ENCODE measurements at regions not wholly inside any gene's neighbourhood (a gene's known extent, or its start where the extent isn't known, plus 50 kb on each side); places are given as distances from the start of the nearest gene placed in this dataset.

DNA sequence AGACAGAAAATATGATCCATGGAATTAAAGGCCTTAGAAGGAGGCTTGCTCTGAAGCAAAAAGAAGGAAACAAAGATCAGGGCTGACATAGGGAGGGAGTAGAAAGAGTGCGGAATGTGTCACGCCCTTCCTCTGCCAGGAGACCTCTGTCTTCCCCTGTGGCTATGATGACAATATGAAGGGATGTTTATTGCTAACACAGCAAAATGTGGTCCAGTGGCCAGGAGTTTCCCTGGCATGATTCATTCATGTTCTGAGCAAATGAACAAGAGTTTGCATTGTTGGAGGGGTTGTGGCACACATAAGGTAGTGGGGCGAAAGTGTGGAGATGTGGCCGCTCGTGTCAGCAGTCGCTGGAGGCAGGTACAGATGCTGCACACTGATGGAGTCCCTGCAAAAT lies 169.4 kb downstream of the SHQ1 start:
- H3K9me3 ChIP-seq (ENCODE audit: control insufficient read depth, low read depth, low read length): no peaks in the 10 kb centered on the region
- no peak overlapping the region for H3K4me3 ChIP-seq (ENCODE audit: low read length)
- peaks cover 13% of the 10 kb centered on the region for H3K4me1 ChIP-seq (ENCODE audit: control insufficient read depth, insufficient read depth, low read length)
- H3K27me3 ChIP-seq (ENCODE audit: control insufficient read depth, insufficient read depth, low read length): no peaks in the 10 kb centered on the region
- WGBS (ENCODE audit: insufficient coverage, low lambda C conversion rate): no CpG with 5 or more reads among the region's 6 CpGs
- peak overlapping the region; percentile 26 for H3K27ac ChIP-seq (ENCODE audit: low read length)
- H3K36me3 ChIP-seq (ENCODE audit: control insufficient read depth, insufficient read depth, low read length): no peaks in the 10 kb centered on the region
- peak; percentile 42 to 72 for DNase-seq

DNA sequence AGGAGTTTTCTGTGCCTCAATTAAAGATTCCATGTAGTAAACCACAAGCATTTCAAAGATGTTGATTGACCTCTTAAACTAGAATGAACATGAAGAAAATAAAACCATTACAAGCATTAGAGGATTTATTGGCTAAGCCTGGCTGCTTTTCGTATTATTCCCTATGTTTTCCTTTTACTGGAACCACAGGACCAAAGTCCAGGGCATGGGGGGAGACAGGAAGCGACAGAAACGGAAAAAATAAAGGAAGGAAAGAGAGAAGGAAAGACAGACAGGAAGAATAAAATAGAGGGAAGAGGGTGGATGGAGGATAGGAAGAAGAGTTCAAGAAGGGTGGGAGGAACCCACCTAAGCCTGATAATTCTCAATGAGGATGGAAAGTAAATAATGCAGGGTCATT lies 169.9 kb downstream of the SHQ1 start:
- Histone ChIP-seq H3K27ac (ENCODE audit: low read length) (peak overlapping the region; percentile 26), H3K4me1 (ENCODE audit: control insufficient read depth, insufficient read depth, low read length) (peaks cover 9% of the 10 kb centered on the region), H3K36me3 (ENCODE audit: control insufficient read depth, insufficient read depth, low read length) (no peaks in the 10 kb centered on the region), H3K27me3 (ENCODE audit: control insufficient read depth, insufficient read depth, low read length) (no peaks in the 10 kb centered on the region), H3K4me3 (ENCODE audit: low read length) (no peak overlapping the region), H3K9me3 (ENCODE audit: control insufficient read depth, low read depth, low read length) (no peaks in the 10 kb centered on the region)
- 6% methylated on average over 3 of the region's 3 CpGs for WGBS (ENCODE audit: insufficient coverage, low lambda C conversion rate)
- DNase-seq: peak in 1 of 2 donors; percentile 67

DNA sequence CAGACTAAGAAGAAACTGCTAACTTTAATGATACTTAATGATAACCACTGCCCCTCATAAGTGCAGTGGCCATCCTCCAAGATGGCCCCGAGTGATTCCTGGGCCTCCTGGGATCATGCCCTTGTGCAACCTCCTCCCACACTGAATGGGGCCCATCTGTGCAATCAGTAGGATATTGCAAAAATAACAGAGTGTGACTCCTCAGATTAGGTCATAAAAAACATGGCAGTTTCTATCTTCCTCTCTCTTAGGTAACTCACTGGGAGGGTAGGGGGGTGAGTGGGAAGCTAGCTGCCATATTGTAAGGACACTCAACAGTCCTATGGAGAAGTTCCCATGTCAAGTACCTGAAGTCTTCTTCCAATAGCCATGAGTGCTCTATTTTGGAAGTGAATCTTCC lies 173.0 kb downstream of the SHQ1 start:
- WGBS (ENCODE audit: insufficient coverage, low lambda C conversion rate): no CpG with 5 or more reads among the region's 1 CpG

DNA sequence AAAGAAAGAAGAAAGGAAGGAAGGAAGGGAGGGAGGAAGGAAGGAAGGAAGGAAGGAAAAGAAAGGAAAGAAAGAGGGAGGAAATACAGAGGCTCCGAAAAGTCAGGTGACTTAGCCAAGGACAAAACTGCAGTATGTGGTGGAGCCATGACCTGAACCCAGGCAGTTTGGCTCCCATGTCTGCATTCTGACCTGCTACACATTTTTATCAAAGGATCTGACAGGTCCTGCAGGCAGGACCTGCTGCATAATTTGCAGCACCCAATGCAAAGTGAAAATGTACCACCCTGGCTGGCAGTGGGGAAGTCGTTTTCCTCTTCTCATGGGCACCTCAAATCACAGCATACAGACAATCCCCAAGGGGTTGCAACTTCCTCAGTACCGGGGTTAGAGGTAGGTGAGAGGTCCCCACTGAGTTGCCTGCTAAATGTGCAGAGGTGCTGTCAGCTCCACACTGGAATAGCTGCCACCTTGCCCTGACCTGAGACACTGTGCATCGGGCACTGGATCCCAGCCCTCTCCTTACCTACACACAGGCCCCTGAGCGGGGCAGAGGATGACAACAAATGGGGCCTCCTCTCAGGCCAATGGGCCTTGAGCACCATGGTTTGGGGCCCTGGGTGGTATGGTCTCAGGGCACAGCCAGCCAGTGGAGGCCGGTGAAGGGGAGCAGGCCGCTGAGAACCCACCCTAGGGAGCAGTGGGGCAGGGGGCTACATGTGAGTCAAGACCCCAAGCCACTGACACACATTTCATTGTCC lies 175.1 kb downstream of the SHQ1 start:
- no peak overlapping the region for H3K4me3 ChIP-seq (ENCODE audit: low read length)
- no peak overlapping the region for H3K27ac ChIP-seq (ENCODE audit: low read length)
- no peak for DNase-seq
- H3K9me3 ChIP-seq (ENCODE audit: control insufficient read depth, low read depth, low read length): no peaks in the 10 kb centered on the region
- 89% methylated on average over 1 of the region's 7 CpGs for WGBS (ENCODE audit: insufficient coverage, low lambda C conversion rate)
- H3K36me3 ChIP-seq (ENCODE audit: control insufficient read depth, insufficient read depth, low read length): no peaks in the 10 kb centered on the region
- peaks cover 3% of the 10 kb centered on the region for H3K4me1 ChIP-seq (ENCODE audit: control insufficient read depth, insufficient read depth, low read length)
- H3K27me3 ChIP-seq (ENCODE audit: control insufficient read depth, insufficient read depth, low read length): no peaks in the 10 kb centered on the region

More for the DNA sequence above, 173.0 kb downstream of the SHQ1 start:
- no peak overlapping the region for H3K4me3 ChIP-seq (ENCODE audit: low read length)
- H3K9me3 ChIP-seq (ENCODE audit: control insufficient read depth, low read depth, low read length): no peaks in the 10 kb centered on the region
- H3K36me3 ChIP-seq (ENCODE audit: control insufficient read depth, insufficient read depth, low read length): no peaks in the 10 kb centered on the region
- H3K4me1 ChIP-seq (ENCODE audit: control insufficient read depth, insufficient read depth, low read length): peaks cover 9% of the 10 kb centered on the region
- H3K27ac ChIP-seq (ENCODE audit: low read length): no peak overlapping the region
- H3K27me3 ChIP-seq (ENCODE audit: control insufficient read depth, insufficient read depth, low read length): no peaks in the 10 kb centered on the region
- DNase-seq: no peak

DNA sequence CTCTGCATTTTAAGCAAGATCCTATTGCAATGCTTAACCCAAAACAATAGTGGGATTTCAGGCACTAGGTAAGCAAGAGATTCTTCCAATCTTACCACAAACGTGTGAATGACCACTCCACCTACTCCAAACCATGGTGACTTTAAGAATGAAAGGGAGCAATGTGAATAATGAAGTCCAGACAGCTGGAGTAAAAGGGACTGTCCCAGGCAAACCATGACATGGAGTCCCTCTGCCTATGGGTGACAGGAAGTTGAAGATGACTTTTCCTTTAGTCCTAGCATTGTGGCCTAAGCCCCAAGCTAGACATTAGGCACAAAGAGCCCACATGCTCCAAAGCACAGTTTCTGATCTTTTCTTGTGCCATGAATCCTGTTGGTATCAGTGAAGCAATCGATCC lies 179.0 kb downstream of the SHQ1 start:
- Histone ChIP-seq H3K9me3 (ENCODE audit: control insufficient read depth, low read depth, low read length) (no peaks in the 10 kb centered on the region), H3K4me3 (ENCODE audit: low read length) (no peak overlapping the region), H3K36me3 (ENCODE audit: control insufficient read depth, insufficient read depth, low read length) (no peaks in the 10 kb centered on the region), H3K27ac (ENCODE audit: low read length) (no peak overlapping the region), H3K27me3 (ENCODE audit: control insufficient read depth, insufficient read depth, low read length) (no peaks in the 10 kb centered on the region), H3K4me1 (ENCODE audit: control insufficient read depth, insufficient read depth, low read length) (no peaks in the 10 kb centered on the region)
- WGBS (ENCODE audit: insufficient coverage, low lambda C conversion rate): no CpG with 5 or more reads among the region's 2 CpGs
- DNase-seq: no peak

DNA sequence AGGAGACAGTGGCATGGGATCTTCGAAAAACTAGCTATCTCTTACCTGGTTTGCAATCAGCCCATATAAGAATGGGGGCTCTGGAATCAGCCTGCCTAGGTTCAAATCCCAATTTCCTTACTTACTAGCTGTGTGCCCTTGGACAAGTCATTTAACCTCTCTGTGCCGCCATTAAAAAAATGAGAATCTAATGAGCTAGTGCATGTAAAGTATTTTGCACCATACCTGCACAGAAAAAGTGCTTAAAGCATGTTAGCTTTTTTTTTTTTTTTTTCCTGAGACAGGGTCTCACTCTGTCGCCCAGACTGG lies 181.8 kb downstream of the SHQ1 start:
- H3K4me3 ChIP-seq (ENCODE audit: low read length): no peak overlapping the region
- no peaks in the 10 kb centered on the region for H3K36me3 ChIP-seq (ENCODE audit: control insufficient read depth, insufficient read depth, low read length)
- no peak overlapping the region for H3K27ac ChIP-seq (ENCODE audit: low read length)
- no CpG with 5 or more reads among the region's 3 CpGs for WGBS (ENCODE audit: insufficient coverage, low lambda C conversion rate)
- no peaks in the 10 kb centered on the region for H3K27me3 ChIP-seq (ENCODE audit: control insufficient read depth, insufficient read depth, low read length)
- no peaks in the 10 kb centered on the region for H3K9me3 ChIP-seq (ENCODE audit: control insufficient read depth, low read depth, low read length)
- no peaks in the 10 kb centered on the region for H3K4me1 ChIP-seq (ENCODE audit: control insufficient read depth, insufficient read depth, low read length)
- DNase-seq: no peak

- H3K27me3 ChIP-seq (ENCODE audit: control insufficient read depth, insufficient read depth, low read length): no peaks in the 10 kb centered on the region
- peak in 1 of 2 donors; percentile 42 for DNase-seq
- 20% methylated on average over 3 of the region's 13 CpGs for WGBS (ENCODE audit: insufficient coverage, low lambda C conversion rate)
- no peaks in the 10 kb centered on the region for H3K36me3 ChIP-seq (ENCODE audit: control insufficient read depth, insufficient read depth, low read length)
- H3K9me3 ChIP-seq (ENCODE audit: control insufficient read depth, low read depth, low read length): no peaks in the 10 kb centered on the region
- no peak overlapping the region for H3K27ac ChIP-seq (ENCODE audit: low read length)
- H3K4me3 ChIP-seq (ENCODE audit: low read length): no peak overlapping the region
- H3K4me1 ChIP-seq (ENCODE audit: control insufficient read depth, insufficient read depth, low read length): no peaks in the 10 kb centered on the region
Observed at GRCh38 chr3:72665701-72666446, 182.4 kb downstream of the SHQ1 start.

GRCh38 chr3:72665103-72665502 lies 183.1 kb downstream of the SHQ1 start:
- Histone ChIP-seq H3K36me3 (ENCODE audit: control insufficient read depth, insufficient read depth, low read length) (no peaks in the 10 kb centered on the region), H3K4me1 (ENCODE audit: control insufficient read depth, insufficient read depth, low read length) (no peaks in the 10 kb centered on the region), H3K27me3 (ENCODE audit: control insufficient read depth, insufficient read depth, low read length) (no peaks in the 10 kb centered on the region), H3K4me3 (ENCODE audit: low read length) (no peak overlapping the region), H3K27ac (ENCODE audit: low read length) (no peak overlapping the region), H3K9me3 (ENCODE audit: control insufficient read depth, low read depth, low read length) (no peaks in the 10 kb centered on the region)
- WGBS (ENCODE audit: insufficient coverage, low lambda C conversion rate): no CpG with 5 or more reads among the region's 4 CpGs
- no peak for DNase-seq

- no peak overlapping the region for H3K4me3 ChIP-seq (ENCODE audit: low read length)
- WGBS (ENCODE audit: insufficient coverage, low lambda C conversion rate): no CpG with 5 or more reads among the region's 3 CpGs
- H3K27ac ChIP-seq (ENCODE audit: low read length): no peak overlapping the region
- no peaks in the 10 kb centered on the region for H3K36me3 ChIP-seq (ENCODE audit: control insufficient read depth, insufficient read depth, low read length)
- DNase-seq: no peak
- no peaks in the 10 kb centered on the region for H3K27me3 ChIP-seq (ENCODE audit: control insufficient read depth, insufficient read depth, low read length)
- H3K9me3 ChIP-seq (ENCODE audit: control insufficient read depth, low read depth, low read length): no peaks in the 10 kb centered on the region
- no peaks in the 10 kb centered on the region for H3K4me1 ChIP-seq (ENCODE audit: control insufficient read depth, insufficient read depth, low read length)
Observed at GRCh38 chr3:72664184-72664975, 183.9 kb downstream of the SHQ1 start.

DNA sequence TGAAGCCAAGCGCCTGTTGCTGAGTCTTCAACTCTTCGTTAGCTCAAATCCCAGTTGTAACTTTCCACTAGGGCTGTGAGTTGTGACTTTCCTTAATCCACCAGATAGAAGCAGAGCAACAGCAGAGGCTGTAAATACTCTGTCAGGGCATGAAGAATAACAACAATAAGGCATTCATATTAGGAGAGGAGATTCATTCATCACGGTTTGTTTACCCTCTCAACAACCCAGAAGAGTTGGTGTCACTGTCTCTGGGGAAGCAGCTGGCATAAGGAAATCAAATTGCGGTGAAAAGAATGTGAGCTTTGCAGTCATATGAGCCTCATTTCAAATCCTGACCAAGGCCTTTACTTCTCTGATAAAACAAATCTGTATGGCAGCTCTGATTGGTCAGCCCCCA lies 184.8 kb downstream of the SHQ1 start:
- no peak overlapping the region for H3K4me3 ChIP-seq (ENCODE audit: low read length)
- H3K9me3 ChIP-seq (ENCODE audit: control insufficient read depth, low read depth, low read length): no peaks in the 10 kb centered on the region
- no peak for DNase-seq
- WGBS (ENCODE audit: insufficient coverage, low lambda C conversion rate): no CpG with 5 or more reads among the region's 4 CpGs
- H3K27me3 ChIP-seq (ENCODE audit: control insufficient read depth, insufficient read depth, low read length): no peaks in the 10 kb centered on the region
- H3K27ac ChIP-seq (ENCODE audit: low read length): no peak overlapping the region
- H3K36me3 ChIP-seq (ENCODE audit: control insufficient read depth, insufficient read depth, low read length): no peaks in the 10 kb centered on the region
- H3K4me1 ChIP-seq (ENCODE audit: control insufficient read depth, insufficient read depth, low read length): no peaks in the 10 kb centered on the region
